GM23338 (cell line): ENCODE measurements at regions not wholly inside any gene's neighbourhood (a gene's known extent, or its start where the extent isn't known, plus 50 kb on each side); places are given as distances from the start of the nearest gene placed in this dataset.

Source experiments
- ATAC-seq: fragments of 200-7000 bp; cut with Tn5 transposase; 3 replicates; pipeline ENCODE4 v1.9.1; 2020
- DNase-seq: peaks from one replicate; pipeline ENCODE4 v3.0.0-alpha.2; 2015; ENCODE audit warnings: low spot score
- H2AFZ ChIP-seq: fragments of 200-600 bp; sonication (generic); 2 replicates; pipeline ENCODE4 v1.8.0; 2016; ENCODE audit warnings: antibody characterized with exemption, mild to moderate bottlenecking, moderate library complexity
- H3F3A ChIP-seq: fragments of 200-600 bp; sonication (generic); replicated peaks from 2 replicates; pipeline ENCODE4 v1.8.0; 2017; ENCODE audit warnings: antibody characterized with exemption, mixed run types, low read depth
- H3K27ac ChIP-seq: fragments of 200-600 bp; sonication (generic); 2 replicates; pipeline ENCODE4 v1.6.1; 2016; ENCODE audit warnings: low read depth
- H3K27me3 ChIP-seq: fragments of 200-600 bp; sonication (generic); 2 replicates; pipeline ENCODE4 v1.8.0; 2016; ENCODE audit warnings: mild to moderate bottlenecking, mixed run types, moderate library complexity; ENCODE audit not compliant: insufficient read depth
- H3K36me3 ChIP-seq: fragments of 200-600 bp; sonication (generic); 2 replicates; pipeline ENCODE4 v1.8.0; 2016; ENCODE audit warnings: mild to moderate bottlenecking; ENCODE audit not compliant: insufficient read depth
- H3K4me1 ChIP-seq: fragments of 200-600 bp; sonication (generic); 2 replicates; pipeline ENCODE4 v1.8.0; 2016; ENCODE audit warnings: mild to moderate bottlenecking, moderate library complexity; ENCODE audit not compliant: insufficient read depth
- H3K4me2 ChIP-seq: fragments of 200-600 bp; sonication (generic); 2 replicates; pipeline ENCODE4 v1.7.1; 2017; ENCODE audit warnings: mixed run types
- H3K4me3 ChIP-seq: fragments of 200-600 bp; sonication (generic); 2 replicates; pipeline ENCODE4 v1.6.1; 2016; ENCODE audit warnings: mixed run types
- H3K79me2 ChIP-seq: fragments of 200-600 bp; sonication (generic); replicated peaks from 2 replicates; pipeline ENCODE4 v1.8.0; 2017; ENCODE audit warnings: mild to moderate bottlenecking; ENCODE audit not compliant: insufficient read depth
- H3K9me2 ChIP-seq: fragments of 200-600 bp; sonication (generic); 2 replicates; pipeline ENCODE4 v1.8.0; 2017; ENCODE audit not compliant: insufficient read depth
- H4K20me1 ChIP-seq: fragments of 200-600 bp; sonication (generic); replicated peaks from 2 replicates; pipeline ENCODE4 v1.8.0; 2017; ENCODE audit warnings: mild to moderate bottlenecking; ENCODE audit not compliant: insufficient read depth
- H3K27ac Mint-ChIP-seq: 2 replicates; pipeline ENCODE4 v1.8.0; 2020; ENCODE audit warnings: inconsistent platforms, mild to moderate bottlenecking, moderate library complexity, mixed read lengths
- H3K27me3 Mint-ChIP-seq: 3 replicates; pipeline ENCODE4 v1.8.0; 2022; ENCODE audit warnings: low read depth, mild to moderate bottlenecking, moderate library complexity, mixed read lengths, inconsistent platforms; ENCODE audit not compliant: insufficient read depth, poor library complexity
- H3K36me3 Mint-ChIP-seq: 3 replicates; pipeline ENCODE4 v1.8.0; 2021; ENCODE audit warnings: low read depth, mild to moderate bottlenecking, inconsistent platforms, moderate library complexity, mixed read lengths
- H3K4me1 Mint-ChIP-seq: 3 replicates; pipeline ENCODE4 v1.8.0; 2020; ENCODE audit warnings: mild to moderate bottlenecking, inconsistent platforms, mixed read lengths
- H3K4me3 Mint-ChIP-seq: 3 replicates; pipeline ENCODE4 v1.8.0; 2021; ENCODE audit warnings: moderate library complexity, mild to moderate bottlenecking, inconsistent platforms, mixed read lengths
- H3K9me3 Mint-ChIP-seq: 3 replicates; pipeline ENCODE4 v1.8.0; 2020; ENCODE audit warnings: moderate library complexity, mild to moderate bottlenecking, inconsistent platforms, mixed read lengths
- CREB1 ChIP-seq: fragments of 250-450 bp; sonication (Bioruptor Pico); IDR thresholded peaks from 2 replicates; pipeline ENCODE4 v1.5.0; 2020; ENCODE audit warnings: low read depth, mild to moderate bottlenecking, moderate library complexity
- CTCF ChIP-seq, 2 experiments: fragments of 200-600 bp in 1 of 2; sonication (generic) in 1 of 2; conservative IDR thresholded peaks; 2 replicates each; pipeline versions ENCODE4 v1.5.1 to v1.6.1; 2016 to 2017; ENCODE audit warnings: antibody characterized with exemption in 2 of 2, low read depth in 2 of 2, mild to moderate bottlenecking in 2 of 2, moderate library complexity in 1 of 2
- EZH2 ChIP-seq: fragments of 200-600 bp; sonication (generic); IDR thresholded peaks from one replicate; pipeline ENCODE4 v1.8.0; 2017; ENCODE audit warnings: antibody characterized with exemption, mild to moderate bottlenecking, low read depth; ENCODE audit not compliant: unreplicated experiment
- EZH2phosphoT487 ChIP-seq: fragments of 200-600 bp; sonication (generic); IDR thresholded peaks from one replicate; pipeline ENCODE4 v1.8.1; 2018; ENCODE audit warnings: antibody characterized with exemption; ENCODE audit not compliant: unreplicated experiment
- JUNB ChIP-seq: IDR thresholded peaks from one replicate; pipeline ENCODE4 v1.6.1; 2016; ENCODE audit warnings: antibody characterized with exemption; ENCODE audit not compliant: unreplicated experiment
- NANOG ChIP-seq: IDR thresholded peaks from 2 replicates; pipeline ENCODE4 v1.6.1; 2016; ENCODE audit warnings: antibody characterized with exemption, borderline replicate concordance
- POLR2AphosphoS5 ChIP-seq: IDR thresholded peaks from 2 replicates; pipeline ENCODE4 v1.6.1; 2016; ENCODE audit warnings: antibody characterized with exemption, low read depth
- STAT1 ChIP-seq: IDR thresholded peaks from one replicate; pipeline ENCODE4 v1.6.1; 2016; ENCODE audit warnings: antibody characterized with exemption; ENCODE audit not compliant: unreplicated experiment
- ZNF114 ChIP-seq: fragments of 250-450 bp; sonication (Bioruptor Pico); IDR thresholded peaks from 2 replicates; pipeline ENCODE4 v1.5.0; 2020; ENCODE audit warnings: mild to moderate bottlenecking, moderate library complexity
- ZNF331 ChIP-seq: fragments of 250-450 bp; sonication (Bioruptor Pico); IDR thresholded peaks from 2 replicates; pipeline ENCODE4 v1.5.0; 2020; ENCODE audit warnings: low read depth, mild to moderate bottlenecking, moderate library complexity
- TF ChIP-seq, protein P1 (sequence below): IDR thresholded peaks from 2 replicates; pipeline ENCODE4 v1.6.1; 2016; ENCODE audit warnings: antibody characterized with exemption
- TF ChIP-seq, protein P2 (sequence below): fragments of 250-450 bp; sonication (Bioruptor Pico); IDR thresholded peaks from 2 replicates; pipeline ENCODE4 v1.5.0; 2020; ENCODE audit warnings: mild to moderate bottlenecking, moderate library complexity
- TF ChIP-seq, protein P3 (sequence below): IDR thresholded peaks from one replicate; pipeline ENCODE4 v1.6.1; 2018; ENCODE audit warnings: antibody characterized with exemption; ENCODE audit not compliant: unreplicated experiment

DNA sequence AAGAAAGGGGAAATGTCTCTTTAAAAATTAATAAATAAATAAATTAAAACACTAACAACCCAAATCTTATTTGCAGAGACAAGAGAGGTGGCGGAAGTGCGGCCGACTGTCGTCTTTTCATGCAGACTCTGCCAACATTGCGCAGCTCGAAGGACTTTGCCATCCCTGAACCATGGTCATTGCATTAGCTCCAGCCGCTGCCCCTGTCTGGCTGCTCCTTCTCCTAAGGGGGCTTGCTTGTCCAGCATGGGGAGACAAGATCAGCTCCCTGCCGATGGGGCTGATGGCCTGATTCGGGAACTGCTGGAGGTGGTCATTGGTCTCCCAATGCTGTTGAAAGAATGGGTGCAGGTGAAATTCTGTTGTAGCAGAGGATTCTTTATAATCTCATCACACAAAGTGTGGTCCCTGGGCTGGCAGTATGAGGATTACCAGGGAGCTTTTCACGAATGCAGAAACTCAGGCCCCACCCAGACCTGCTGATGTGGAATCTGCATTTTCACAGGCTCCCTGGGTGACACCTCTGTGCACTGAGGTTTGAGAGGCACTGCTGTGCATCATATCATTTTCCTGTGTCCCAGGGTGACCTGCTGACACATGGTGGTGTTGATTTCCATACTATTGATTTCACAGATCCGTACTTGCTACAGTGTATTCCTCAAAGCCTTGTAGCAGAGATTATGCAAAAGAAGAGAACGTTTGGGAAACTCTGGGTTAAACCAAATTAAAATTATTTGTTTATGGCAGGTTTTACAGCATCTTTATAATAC, 172.4 kb upstream of the ZMIZ1 start:
- H3K36me3 ChIP-seq = no peaks in the 10 kb centered on the region
- no peak overlapping the region; the same call in 1 of the 2 replicates for H2AFZ ChIP-seq
- H3K27me3 Mint-ChIP-seq = peaks cover 14% of the 10 kb centered on the region
- H3K79me2 ChIP-seq = no peaks in the 10 kb centered on the region
- H3K4me3 ChIP-seq = no peak overlapping the region
- TF ChIP-seq, protein P1, sequence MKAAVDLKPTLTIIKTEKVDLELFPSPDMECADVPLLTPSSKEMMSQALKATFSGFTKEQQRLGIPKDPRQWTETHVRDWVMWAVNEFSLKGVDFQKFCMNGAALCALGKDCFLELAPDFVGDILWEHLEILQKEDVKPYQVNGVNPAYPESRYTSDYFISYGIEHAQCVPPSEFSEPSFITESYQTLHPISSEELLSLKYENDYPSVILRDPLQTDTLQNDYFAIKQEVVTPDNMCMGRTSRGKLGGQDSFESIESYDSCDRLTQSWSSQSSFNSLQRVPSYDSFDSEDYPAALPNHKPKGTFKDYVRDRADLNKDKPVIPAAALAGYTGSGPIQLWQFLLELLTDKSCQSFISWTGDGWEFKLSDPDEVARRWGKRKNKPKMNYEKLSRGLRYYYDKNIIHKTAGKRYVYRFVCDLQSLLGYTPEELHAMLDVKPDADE = no peak
- TF ChIP-seq STAT1 (no peak), CTCF (conservative IDR thresholded peaks at IDR 0.05; ENCODE audit: low read depth in 2 of 2) (no peak), ZNF114 (no peak), ZNF331 (CRISPR knock-in tag) (no peak), JUNB (no peak), EZH2 (no peak), NANOG (no peak), EZH2phosphoT487 (no peak), POLR2AphosphoS5 (no peak), CREB1 (CRISPR knock-in tag) (no peak)
- TF ChIP-seq, protein P2, sequence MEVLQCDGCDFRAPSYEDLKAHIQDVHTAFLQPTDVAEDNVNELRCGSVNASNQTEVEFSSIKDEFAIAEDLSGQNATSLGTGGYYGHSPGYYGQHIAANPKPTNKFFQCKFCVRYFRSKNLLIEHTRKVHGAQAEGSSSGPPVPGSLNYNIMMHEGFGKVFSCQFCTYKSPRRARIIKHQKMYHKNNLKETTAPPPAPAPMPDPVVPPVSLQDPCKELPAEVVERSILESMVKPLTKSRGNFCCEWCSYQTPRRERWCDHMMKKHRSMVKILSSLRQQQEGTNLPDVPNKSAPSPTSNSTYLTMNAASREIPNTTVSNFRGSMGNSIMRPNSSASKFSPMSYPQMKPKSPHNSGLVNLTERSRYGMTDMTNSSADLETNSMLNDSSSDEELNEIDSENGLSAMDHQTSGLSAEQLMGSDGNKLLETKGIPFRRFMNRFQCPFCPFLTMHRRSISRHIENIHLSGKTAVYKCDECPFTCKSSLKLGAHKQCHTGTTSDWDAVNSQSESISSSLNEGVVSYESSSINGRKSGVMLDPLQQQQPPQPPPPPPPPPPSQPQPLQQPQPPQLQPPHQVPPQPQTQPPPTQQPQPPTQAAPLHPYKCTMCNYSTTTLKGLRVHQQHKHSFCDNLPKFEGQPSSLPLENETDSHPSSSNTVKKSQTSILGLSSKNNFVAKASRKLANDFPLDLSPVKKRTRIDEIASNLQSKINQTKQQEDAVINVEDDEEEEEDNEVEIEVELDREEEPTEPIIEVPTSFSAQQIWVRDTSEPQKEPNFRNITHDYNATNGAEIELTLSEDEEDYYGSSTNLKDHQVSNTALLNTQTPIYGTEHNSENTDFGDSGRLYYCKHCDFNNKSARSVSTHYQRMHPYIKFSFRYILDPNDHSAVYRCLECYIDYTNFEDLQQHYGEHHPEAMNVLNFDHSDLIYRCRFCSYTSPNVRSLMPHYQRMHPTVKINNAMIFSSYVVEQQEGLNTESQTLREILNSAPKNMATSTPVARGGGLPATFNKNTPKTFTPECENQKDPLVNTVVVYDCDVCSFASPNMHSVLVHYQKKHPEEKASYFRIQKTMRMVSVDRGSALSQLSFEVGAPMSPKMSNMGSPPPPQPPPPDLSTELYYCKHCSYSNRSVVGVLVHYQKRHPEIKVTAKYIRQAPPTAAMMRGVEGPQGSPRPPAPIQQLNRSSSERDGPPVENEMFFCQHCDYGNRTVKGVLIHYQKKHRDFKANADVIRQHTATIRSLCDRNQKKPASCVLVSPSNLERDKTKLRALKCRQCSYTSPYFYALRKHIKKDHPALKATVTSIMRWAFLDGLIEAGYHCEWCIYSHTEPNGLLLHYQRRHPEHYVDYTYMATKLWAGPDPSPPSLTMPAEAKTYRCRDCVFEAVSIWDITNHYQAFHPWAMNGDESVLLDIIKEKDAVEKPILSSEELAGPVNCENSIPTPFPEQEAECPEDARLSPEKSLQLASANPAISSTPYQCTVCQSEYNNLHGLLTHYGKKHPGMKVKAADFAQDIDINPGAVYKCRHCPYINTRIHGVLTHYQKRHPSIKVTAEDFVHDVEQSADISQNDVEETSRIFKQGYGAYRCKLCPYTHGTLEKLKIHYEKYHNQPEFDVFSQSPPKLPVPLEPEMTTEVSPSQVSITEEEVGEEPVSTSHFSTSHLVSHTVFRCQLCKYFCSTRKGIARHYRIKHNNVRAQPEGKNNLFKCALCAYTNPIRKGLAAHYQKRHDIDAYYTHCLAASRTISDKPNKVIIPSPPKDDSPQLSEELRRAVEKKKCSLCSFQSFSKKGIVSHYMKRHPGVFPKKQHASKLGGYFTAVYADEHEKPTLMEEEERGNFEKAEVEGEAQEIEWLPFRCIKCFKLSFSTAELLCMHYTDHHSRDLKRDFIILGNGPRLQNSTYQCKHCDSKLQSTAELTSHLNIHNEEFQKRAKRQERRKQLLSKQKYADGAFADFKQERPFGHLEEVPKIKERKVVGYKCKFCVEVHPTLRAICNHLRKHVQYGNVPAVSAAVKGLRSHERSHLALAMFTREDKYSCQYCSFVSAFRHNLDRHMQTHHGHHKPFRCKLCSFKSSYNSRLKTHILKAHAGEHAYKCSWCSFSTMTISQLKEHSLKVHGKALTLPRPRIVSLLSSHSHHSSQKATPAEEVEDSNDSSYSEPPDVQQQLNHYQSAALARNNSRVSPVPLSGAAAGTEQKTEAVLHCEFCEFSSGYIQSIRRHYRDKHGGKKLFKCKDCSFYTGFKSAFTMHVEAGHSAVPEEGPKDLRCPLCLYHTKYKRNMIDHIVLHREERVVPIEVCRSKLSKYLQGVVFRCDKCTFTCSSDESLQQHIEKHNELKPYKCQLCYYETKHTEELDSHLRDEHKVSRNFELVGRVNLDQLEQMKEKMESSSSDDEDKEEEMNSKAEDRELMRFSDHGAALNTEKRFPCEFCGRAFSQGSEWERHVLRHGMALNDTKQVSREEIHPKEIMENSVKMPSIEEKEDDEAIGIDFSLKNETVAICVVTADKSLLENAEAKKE = no peak
- TF ChIP-seq, protein P3, sequence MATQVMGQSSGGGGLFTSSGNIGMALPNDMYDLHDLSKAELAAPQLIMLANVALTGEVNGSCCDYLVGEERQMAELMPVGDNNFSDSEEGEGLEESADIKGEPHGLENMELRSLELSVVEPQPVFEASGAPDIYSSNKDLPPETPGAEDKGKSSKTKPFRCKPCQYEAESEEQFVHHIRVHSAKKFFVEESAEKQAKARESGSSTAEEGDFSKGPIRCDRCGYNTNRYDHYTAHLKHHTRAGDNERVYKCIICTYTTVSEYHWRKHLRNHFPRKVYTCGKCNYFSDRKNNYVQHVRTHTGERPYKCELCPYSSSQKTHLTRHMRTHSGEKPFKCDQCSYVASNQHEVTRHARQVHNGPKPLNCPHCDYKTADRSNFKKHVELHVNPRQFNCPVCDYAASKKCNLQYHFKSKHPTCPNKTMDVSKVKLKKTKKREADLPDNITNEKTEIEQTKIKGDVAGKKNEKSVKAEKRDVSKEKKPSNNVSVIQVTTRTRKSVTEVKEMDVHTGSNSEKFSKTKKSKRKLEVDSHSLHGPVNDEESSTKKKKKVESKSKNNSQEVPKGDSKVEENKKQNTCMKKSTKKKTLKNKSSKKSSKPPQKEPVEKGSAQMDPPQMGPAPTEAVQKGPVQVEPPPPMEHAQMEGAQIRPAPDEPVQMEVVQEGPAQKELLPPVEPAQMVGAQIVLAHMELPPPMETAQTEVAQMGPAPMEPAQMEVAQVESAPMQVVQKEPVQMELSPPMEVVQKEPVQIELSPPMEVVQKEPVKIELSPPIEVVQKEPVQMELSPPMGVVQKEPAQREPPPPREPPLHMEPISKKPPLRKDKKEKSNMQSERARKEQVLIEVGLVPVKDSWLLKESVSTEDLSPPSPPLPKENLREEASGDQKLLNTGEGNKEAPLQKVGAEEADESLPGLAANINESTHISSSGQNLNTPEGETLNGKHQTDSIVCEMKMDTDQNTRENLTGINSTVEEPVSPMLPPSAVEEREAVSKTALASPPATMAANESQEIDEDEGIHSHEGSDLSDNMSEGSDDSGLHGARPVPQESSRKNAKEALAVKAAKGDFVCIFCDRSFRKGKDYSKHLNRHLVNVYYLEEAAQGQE = no peak
- H3K9me2 ChIP-seq = 0 out of 2 replicates have a peak, but pooled peaks cover 2% of the 10 kb centered on the region
- no peaks in the 10 kb centered on the region for H3K27me3 ChIP-seq
- DNase-seq = no peak
- no peaks in the 10 kb centered on the region for H3K36me3 Mint-ChIP-seq
- no peaks in the 10 kb centered on the region for H4K20me1 ChIP-seq
- peaks cover 18% of the 10 kb centered on the region for H3K4me1 Mint-ChIP-seq
- no peak overlapping the region for H3K27ac Mint-ChIP-seq
- H3K9me3 Mint-ChIP-seq = no peaks in the 10 kb centered on the region; the same call in 2 of the 3 replicates
- H3K27ac ChIP-seq = no peak overlapping the region
- no peaks in the 10 kb centered on the region for H3F3A ChIP-seq
- ATAC-seq = no peak
- H3K4me1 ChIP-seq = no peaks in the 10 kb centered on the region; the same call in 1 of the 2 replicates
- no peak overlapping the region for H3K4me3 Mint-ChIP-seq
- H3K4me2 ChIP-seq = no peak overlapping the region; the same call in 1 of the 2 replicates
